HG03045 (cell line): ENCODE measurements at regions not wholly inside any gene's neighbourhood (a gene's known extent, or its start where the extent isn't known, plus 50 kb on each side); places are given as distances from the start of the nearest gene placed in this dataset.

Source experiments
- ATAC-seq: cut with Tn5 transposase; IDR thresholded peaks from one replicate; pipeline ENCODE4 v1.9.1; 2021; ENCODE audit warnings: mild to moderate bottlenecking, moderate library complexity; ENCODE audit not compliant: unreplicated experiment

DNA sequence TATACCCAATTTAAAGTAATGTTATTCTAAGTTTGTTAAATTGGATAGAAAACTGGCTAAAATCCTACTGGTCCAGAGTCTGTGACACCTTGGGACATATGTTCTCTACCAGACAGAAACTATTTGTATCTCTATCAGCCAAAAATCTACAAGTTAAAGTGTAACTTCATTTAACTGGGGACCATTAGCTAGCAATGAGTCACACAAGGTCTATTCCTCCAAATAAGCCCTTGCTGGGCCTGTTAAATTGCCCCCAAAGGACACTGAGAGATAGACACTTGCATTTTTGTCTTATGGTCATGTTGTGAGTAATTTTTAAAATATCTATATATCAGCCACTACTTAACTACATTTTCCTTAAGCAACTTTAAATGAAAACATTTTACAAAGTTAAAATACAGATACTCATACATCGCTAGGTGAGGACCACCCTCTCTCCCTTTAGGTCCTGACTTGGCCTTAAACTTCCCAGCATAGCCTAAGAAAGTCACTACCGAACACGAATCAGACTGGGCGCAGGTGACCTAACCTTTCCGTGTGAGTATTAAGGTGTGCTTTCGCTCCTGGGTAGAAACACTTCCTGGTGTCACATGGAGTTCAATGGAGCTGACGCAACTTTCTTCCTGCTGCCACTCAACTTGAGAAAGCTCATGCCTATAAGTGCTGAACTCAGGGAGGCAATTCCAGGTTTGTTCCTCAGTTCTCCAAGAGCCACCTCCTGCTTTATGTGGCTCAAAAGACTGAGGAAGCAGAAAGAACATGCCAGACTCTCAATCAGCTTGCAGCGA is 249.1 kb downstream of the DIRAS2 start:
- ATAC-seq, result no peak

- no peak for ATAC-seq
Observed at GRCh38 chr9:90394871-90395270, 247.8 kb downstream of the DIRAS2 start.

- ATAC-seq, result no peak
Observed at GRCh38 chr9:90400091-90400490, 242.5 kb downstream of the DIRAS2 start.

DNA sequence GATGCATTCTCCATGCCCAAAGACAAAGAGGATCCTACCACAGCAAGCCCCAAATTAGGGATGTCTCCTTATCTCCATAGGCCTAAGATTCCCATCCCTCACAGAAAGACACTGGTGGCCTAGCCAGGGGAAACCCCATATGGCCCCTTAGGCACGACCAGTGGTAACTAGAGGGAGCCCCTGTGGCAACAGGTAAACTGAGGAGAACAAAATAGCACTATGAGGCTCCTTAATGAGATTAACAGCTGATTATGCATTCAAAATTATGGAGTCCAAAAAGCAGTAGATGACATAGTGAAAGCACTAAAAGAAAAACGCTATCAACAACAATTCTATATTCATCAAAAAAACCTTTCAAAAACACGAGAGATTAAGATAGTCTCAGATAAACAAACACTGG is 234.0 kb downstream of the DIRAS2 start:
- no peak for ATAC-seq

GRCh38 chr9:90419221-90419851 is 223.3 kb downstream of the DIRAS2 start:
- no peak for ATAC-seq

DNA sequence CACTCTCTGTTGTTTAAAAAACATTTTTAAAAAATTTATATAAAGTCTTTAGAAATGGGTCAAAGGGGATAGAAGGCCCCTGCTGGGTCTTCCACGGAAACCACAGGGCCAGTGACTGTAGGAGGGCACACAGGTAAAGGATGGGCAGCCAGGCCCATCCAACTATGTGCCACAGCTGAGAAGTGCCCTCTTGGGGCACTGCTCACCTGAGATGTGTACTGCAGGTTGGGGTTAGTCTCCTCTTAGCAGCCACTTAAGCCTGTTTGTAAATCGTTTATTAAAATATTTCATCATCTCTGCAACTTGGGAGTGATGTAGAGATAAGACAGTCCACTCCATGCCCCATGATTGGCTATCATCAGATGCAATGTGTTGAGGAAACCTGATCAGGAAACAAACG is 222.4 kb downstream of the DIRAS2 start:
- ATAC-seq, result no peak

DNA sequence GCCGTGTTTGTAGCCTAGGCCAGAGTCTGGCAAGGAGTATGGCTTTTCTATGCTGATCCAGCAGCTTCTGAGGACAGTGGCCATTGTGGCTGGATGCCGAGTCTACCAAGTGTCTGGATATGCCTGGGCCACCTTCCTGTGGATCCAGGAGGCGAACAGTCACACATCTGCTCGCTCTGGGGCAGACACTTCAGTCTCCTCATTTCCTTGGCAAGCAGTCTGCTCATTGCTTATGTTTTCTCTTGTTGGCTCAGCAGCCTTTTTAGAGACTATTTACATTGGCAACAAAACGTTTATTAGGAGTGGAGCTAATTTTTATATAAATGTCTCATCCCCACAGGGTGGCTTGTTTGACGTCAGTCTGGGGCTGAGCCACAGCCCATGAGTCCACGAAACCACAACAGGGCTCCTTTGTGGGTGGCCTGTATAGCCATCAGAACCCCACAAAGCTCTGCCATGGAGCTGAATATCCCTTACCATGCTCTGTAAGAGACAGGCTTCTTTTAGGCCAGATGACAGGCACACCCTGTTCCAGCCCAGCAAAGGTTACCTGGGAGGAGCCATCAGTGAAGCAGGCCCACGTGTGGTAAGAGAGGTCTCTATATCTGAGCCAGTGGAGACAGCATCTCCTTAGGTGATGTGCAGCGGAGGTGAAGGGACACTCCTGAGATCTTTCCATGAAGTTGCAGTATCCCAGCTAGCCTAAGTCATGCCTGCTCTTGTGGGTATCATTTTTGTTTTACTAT is 221.7 kb downstream of the DIRAS2 start:
- no peak for ATAC-seq

- no peak for ATAC-seq
Observed at GRCh38 chr9:90421786-90422185, 220.8 kb downstream of the DIRAS2 start.

- no peak for ATAC-seq
Observed at GRCh38 chr9:90423661-90424193, 218.9 kb downstream of the DIRAS2 start.

DNA sequence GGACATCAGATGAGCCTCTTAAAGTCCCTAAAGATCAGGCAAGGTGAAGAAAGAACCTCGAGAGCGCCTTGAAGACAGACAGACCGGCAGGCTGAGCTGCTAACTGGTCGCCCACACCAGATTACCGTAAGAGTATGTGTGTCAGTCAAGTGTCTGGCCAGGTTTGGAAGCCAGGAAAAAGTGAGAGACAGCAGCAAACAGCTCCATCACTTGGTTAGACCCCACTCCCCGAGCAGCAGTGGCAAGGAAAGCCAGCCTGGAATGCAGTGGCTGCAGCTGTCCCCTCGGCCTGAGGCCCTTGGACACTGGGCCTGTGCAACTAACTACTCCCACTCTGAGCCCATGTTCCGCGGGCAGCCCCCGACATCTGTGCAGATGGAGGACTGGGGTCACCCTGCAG is 214.1 kb downstream of the DIRAS2 start:
- no peak for ATAC-seq

GRCh38 chr9:90432951-90433350 is 209.7 kb downstream of the DIRAS2 start:
- no peak for ATAC-seq

DNA sequence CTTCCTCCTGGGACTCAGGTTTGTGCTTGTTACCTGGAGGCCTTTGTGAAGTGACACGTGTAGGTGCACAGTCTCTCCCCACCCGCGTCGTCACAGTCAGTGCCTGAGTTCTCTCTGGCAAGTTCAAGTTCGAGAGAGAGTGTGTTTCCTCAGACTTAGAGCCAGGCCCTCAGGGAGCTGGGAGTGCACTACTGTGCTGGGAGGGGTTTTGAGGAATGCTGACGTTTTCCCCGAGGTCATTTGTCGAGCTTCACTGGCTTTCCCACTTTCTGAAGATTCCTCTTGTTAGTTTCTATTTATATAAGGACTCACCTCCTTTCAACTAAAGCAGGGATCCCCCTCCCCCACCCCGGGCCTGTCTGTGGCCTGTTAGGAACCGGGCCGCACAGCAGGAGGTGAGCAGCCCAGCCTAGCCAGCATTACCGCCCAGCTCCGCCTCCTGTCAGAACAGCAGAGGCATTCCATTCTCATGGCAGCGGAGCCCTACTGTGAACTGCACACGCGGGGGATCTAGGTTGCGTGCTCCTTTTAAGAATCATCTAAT is 209.2 kb downstream of the DIRAS2 start:
- ATAC-seq, result no peak

DNA sequence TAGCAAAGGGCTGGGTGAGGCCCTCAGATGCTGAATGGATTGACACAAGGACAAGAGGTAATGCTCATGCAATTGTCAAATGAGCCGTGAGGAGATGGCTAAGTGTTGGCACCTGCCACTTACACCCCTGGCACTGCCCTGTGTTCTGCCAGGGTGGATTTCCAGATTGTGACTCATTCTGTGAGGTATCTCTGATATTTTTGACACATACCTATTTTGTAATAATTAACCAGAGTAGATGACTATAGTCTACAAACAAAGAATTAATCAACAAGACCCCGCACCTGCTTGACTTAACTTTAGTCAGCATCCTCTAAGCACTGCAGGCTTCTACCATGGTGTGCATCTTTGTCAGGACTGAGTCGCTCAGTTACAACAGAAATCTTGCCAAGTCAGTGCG is 200.8 kb downstream of the DIRAS2 start:
- ATAC-seq, result no peak

DNA sequence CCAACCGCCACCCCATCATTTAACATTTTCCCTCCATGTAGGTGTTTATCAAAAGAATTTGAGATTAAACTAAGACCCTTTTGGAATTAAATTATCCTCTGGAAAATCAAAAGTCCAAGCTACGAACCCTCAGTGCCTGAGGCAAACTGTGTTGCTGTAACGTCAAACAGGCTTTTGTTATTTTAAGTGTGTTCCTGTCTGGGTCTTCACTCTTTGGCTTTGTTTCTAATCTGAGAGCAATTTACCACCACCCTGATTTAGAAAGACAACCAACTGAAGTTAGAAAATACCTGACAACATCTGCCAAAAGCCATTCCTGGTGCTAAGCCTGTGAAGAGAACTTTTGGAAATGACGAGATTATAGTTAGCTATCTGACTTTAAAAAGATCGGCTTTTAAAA is 199.9 kb downstream of the DIRAS2 start:
- no peak for ATAC-seq

GRCh38 chr9:90444609-90445204 is 197.9 kb downstream of the DIRAS2 start:
- no peak for ATAC-seq

GRCh38 chr9:90445391-90445790 is 197.2 kb downstream of the DIRAS2 start:
- no peak for ATAC-seq

DNA sequence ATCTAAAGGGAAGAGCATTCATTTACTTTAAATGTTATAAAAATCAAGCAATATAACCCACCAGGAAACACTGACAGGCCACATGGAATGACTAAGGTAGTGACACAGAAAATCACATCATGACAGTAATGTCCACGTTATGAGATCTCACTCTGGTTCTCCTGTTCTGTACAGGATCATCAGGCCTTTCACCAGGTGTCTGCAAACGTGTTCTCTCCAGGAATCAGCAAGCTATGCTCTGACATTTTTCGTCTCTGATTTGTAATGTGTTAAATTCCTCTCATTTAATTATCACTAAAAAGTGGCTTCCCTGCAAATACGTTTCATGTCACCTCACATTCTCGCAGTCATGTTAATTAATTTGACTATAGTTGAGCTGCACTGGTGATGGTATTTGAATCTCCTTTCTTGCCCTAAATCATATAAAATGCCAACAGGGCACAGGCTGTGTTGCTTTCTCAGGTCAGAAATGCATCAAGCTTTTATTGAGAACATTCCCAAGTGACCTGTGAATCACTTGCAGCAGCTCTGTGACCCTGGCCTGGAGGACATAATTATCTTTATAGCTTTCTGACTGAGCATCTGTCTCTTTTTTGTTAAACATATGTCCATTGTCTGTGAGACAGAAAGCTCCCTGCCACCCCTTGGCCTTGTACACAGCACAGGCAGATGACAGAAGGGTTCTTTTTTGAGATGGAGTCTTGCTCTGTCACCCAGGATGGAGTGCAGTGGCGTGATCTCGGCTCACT is 196.2 kb downstream of the DIRAS2 start:
- no peak for ATAC-seq

DNA sequence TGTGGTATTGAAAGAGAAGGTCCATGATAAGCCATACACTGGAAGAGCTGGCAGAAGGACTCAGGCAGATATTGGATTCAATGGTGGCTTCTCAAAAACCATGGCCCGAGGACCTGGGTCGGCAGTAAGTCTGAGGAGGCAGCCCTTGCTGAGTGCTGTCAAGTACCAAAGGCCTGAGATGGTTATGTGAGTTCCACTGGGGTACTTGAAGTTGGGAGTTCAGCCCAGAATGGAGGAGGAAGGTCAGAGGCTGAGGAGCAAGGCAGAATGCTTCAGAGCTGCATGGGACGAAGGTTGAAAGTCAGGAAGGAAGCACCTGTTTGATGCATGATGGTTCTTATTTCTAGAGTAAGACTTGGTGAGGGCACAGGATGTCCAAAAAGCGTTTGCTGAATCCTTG is 194.9 kb downstream of the DIRAS2 start:
- no peak for ATAC-seq

DNA sequence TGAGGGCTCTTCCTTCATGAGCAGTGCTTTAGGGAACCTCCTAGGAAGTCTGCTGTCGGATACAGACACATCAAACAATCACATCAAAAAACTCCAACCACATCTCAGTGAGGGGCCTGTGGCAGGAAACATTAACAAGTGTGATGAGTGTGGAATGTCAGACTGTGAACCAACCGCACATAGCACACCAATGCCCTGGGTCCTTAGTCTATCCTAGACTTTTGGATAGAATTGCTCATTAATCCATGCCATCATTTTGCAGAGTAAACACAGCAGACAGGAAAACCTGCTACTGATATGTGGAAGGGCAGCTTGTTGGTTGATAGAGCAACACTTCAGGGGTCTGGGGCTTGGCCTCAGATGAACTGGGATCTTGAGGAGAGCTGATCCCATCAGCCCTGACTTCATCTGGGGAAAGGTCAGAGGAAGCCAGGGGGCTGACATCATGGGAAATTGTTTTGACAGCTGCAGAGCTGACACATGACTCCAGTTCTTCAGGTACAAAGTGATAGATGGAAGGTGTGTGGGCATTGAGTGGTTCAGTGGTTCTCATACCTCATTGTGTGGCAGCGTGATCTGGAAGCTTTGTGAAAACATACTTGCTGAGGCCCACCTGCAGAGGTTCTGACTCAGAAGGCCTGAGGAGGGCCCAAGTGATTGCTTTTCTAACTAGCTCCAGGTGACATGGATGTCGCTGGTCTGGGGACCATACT is 193.3 kb downstream of the DIRAS2 start:
- no peak for ATAC-seq

GRCh38 chr9:90451804-90452203 is 190.8 kb downstream of the DIRAS2 start:
- ATAC-seq, result no peak
